Pons (tissue), 1 donor: ENCODE measurements at regions not wholly inside any gene's neighbourhood (a gene's known extent, or its start where the extent isn't known, plus 50 kb on each side); places are given as distances from the start of the nearest gene placed in this dataset.
"Not testable (repeated sequence)": the region's sequence is repeated elsewhere in the genome, so short reads cannot be mapped to it uniquely, and the experiment has no call there.

ENCODE experiments used
- DNase-seq: peaks from one replicate; pipeline ENCODE4 v3.0.0-alpha.2; 2016; ENCODE audit warnings: low spot score

DNA sequence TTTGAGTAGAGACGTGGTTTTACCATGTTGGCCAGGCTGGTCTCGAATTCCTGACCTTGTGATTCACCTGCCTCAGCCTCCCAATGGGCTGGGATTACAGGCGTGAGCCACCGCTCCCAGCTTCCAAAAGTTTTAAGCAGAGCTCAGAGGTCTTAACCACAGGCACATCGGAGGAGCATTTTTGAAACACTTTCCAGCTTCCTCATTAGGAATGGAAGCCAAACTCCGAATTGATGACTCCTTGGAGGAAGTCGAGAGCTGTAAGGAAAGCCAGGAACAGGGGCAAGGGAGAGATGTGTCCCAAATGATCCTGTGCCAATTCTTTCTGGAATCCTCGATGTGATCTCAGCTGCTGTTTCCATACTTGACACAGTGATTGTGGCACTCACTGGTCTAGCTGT, 56.2 kb upstream of the CCZ1B start:
- DNase-seq: not testable (repeated sequence)

- DNase-seq: not testable (repeated sequence)
These were observed 57.7 kb upstream of the CCZ1B start for GRCh38 chr7:6883756-6884155.

GRCh38 chr7:6886198-6886597, 60.1 kb upstream of the CCZ1B start:
- no peak for DNase-seq

DNA sequence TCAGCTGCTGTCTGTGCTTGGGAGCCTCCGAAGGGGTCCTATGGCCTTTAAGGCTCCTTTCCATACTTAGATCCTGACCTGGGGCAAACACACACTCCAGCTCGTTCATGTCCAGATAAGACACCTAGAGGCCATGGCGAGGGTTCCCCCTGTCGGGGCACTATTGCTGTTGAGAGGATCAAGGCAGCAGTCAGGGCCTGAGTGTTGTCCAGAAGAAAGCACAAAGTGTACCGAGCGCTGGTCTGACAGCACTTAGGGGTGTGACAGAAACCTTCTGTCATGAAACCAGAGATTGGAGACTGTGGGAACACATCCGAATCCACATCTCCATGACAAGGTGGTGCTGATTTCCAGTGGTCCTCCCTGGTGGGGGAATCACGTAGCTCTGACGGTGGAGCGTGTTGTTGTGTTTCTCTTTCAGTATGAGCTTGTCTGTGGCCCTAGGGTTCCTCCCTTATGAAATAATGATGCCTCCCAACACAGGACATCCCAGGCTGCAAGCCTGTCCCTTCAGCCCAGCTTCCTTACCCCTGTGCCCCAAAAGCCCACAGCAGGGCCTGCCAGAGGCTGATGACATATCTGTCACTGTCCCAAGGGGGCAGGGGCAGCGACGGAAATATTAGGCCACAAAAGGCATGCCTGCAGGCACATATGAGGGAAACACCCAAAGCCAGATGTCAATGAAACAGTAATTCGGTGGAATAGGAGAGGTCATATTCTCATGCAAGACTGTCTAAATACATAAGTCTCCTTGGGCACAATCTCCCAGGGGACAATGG, 62.4 kb upstream of the CCZ1B start:
- not testable (repeated sequence) for DNase-seq

DNA sequence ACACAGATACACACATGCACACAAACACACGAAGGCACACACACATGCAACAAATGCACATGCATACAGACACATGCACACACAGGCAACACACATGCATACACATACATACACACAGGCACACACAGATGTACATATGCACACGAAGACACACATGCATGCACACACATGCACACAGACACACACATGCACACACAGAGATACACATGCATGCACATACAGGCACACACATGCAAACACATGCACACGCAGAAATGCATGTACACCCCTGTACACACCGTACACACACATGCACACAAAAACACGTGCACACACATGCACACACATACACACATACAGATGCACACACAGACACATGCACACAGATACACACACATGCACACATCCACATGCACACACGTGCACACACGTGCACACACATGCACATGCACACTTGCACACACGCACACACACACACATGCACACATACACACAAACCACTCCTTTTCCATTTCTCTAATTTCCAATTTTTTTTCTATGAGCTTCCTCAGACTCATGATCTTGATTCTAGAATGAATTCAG, 63.3 kb upstream of the CCZ1B start:
- DNase-seq: no peak

DNA sequence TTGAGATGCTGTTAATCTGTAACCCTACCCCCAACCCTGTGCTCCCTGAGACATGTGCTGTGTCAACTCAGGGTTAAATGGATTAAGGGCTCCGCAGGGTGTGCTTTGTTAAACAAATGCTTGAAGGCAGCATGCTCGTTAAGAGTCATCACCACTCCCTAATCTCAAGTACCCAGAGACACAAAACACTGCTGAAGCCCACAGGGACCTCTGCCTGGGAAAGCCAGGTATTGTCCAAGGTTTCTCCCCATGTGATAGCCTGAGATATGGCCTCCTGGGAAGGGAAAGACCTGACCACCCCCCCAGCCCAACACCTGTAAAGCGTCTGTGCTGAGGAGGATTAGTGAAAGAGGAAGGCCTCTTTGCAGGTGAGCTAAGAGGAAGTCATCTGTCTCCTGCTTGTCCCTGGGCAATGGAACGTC, 76.0 kb upstream of the CCZ1B start:
- DNase-seq: not testable (repeated sequence)

GRCh38 chr7:6903289-6903688, 77.2 kb upstream of the CCZ1B start:
- DNase-seq: not testable (repeated sequence)

DNA sequence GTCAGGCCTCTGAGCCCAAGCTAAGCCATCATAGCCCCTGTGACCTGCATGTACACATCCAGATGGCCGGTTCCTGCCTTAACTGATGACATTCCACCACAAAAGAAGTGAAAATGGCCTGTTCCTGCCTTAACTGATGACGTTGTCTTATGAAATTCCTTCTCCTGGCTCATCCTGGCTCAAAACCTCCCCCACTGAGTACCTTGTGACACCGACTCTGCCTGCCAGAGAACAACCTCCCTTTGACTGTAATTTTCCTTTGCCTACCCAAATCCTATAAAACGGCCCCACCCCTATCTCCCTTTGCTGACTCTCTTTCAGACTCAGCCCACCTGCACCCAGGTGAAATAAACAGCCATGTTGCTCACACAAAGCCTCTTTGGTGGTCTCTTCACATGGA, 77.7 kb upstream of the CCZ1B start:
- not testable (repeated sequence) for DNase-seq

- no peak for DNase-seq
These were observed 91.2 kb upstream of the CCZ1B start for GRCh38 chr7:6917258-6917657.

- DNase-seq: not testable (repeated sequence)
These were observed 93.1 kb upstream of the CCZ1B start for GRCh38 chr7:6919169-6919568.

- not testable (repeated sequence) for DNase-seq
These were observed 98.4 kb upstream of the CCZ1B start for GRCh38 chr7:6924523-6924922.

GRCh38 chr7:6926193-6927174, 100.4 kb upstream of the CCZ1B start:
- DNase-seq: not testable (repeated sequence)

DNA sequence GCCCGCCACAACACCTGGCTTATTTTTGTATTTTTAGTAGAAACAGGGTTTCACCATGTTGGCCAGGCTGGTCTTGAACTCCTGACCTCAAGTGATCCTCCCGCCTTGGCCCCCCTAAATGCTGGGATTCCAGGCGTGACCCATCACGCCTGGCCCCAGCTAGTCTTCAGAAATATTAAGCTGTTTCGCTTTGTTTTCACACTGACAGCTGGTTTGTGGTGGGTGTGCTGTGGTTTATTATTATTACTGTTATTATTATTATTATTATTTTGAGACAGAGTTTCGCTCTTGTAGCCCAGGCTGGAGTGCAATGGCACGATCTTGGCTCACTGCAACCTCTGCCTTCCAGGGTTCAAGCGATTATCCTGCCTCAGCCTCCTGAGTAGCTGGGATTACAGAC, 101.6 kb upstream of the CCZ1B start:
- not testable (repeated sequence) for DNase-seq

DNA sequence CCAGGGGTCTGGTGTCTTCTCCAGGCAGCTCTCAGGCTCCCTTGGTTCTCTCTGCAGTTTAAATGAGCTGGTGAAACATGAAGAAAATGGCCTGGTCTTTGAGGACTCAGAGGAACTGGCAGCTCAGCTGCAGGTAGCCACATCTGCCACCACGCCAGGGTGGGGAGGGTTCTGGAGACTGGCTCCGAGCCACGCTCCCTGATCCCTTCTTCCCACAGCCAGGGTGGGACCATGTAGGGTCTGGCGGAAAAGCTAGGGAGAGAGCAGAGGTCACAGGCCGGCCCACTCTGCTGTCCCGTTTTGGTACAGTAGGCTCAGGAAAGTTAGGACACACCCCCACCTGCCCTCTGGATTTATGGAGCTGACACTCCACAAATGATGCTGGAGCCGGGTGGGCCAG, 103.5 kb upstream of the CCZ1B start:
- not testable (repeated sequence) for DNase-seq

- peak; percentile 1 for DNase-seq
These were observed 104.1 kb upstream of the CCZ1B start for GRCh38 chr7:6930081-6930635.

GRCh38 chr7:6930787-6931186, 104.7 kb upstream of the CCZ1B start:
- DNase-seq: peak; percentile 34

GRCh38 chr7:6931456-6931855, 105.4 kb upstream of the CCZ1B start:
- DNase-seq: not testable (repeated sequence)

DNA sequence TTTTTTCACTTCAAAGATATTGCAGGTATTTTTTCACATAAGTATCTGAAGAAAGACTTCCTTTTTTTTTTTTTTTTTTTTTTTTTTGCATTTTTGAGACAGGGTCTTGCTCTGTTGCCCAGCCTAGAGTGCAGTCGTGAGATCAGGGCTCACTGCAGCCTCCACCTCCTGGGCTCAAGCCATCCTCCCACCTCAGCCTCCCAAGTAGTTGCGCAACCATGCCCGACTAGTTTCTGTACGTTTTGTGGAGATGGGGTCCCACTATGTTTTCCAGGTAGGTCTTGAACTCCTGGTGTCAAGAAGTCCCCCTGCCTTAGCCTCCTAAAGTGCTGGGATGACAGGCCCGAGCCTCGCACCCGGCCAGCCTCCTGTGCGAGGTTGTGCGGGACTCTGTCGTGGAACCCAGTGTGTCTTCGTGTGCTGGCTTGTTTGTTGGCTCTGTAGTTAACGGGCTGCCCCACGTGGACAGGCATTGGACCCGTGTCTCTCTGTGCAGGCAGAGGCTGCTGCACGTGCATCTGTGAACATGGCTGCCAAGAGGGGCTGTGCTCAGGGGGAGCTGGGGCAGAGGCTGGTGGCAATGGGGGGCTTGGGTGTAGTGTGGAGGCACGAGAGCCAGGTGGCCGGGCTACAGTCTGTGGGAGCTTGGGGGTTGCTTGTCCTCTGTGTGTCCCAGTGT, 108.0 kb upstream of the CCZ1B start:
- DNase-seq: not testable (repeated sequence)

GRCh38 chr7:6934981-6935380, 108.9 kb upstream of the CCZ1B start:
- DNase-seq: no peak

DNA sequence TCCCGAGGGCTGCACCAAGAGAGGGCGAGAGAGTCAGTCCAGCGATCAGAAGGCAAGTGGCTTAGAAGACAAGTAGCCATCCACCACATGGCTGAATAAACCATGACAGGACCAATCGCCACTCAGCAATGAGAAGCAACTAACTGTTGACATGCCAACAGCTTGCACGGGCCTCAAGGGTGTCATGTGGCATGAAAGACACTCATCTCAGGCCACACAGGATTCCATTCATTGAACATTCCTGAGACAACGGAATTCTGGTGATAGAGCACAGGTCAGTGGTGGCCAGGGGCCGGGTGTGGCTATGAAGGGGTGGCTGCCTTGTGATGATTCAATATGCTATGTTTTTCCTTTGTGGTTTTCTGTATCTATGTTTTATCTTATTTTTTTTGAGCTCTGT, 110.6 kb upstream of the CCZ1B start:
- DNase-seq: not testable (repeated sequence)

GRCh38 chr7:6937746-6938145, 111.7 kb upstream of the CCZ1B start:
- DNase-seq: not testable (repeated sequence)
